ENCODE measurements at regions not wholly inside any gene's neighbourhood (a gene's known extent, or its start where the extent isn't known, plus 50 kb on each side); places are given as distances from the start of the nearest gene placed in this dataset.

- no peak for TF ChIP-seq EZH2phosphoT487 (IDR thresholded peaks at IDR 0.05; ENCODE audit: low read depth, severe bottlenecking, unreplicated experiment)
- no peak for TF ChIP-seq CTCF (IDR thresholded peaks at IDR 0.05; ENCODE audit: poor library complexity)
- TF ChIP-seq EZH2 (IDR thresholded peaks at IDR 0.05; ENCODE audit: borderline replicate concordance): no peak
Measured at GRCh38 chr18:46261799-46262198, 157.6 kb downstream of the HAUS1 start.

All from hepatocyte (in vitro differentiated cells).